ENCODE measurements at regions not wholly inside any gene's neighbourhood (a gene's known extent, or its start where the extent isn't known, plus 50 kb on each side); places are given as distances from the start of the nearest gene placed in this dataset.

GRCh38 chr4:71680706-71681105 is 103.2 kb downstream of the GC start:
- TF ChIP-seq HDGF (IDR thresholded peaks at IDR 0.05; ENCODE audit: borderline replicate concordance), result no peak
- TF ChIP-seq PKNOX1 (IDR thresholded peaks at IDR 0.05), result no peak
- no peak for TF ChIP-seq ZNF384 (IDR thresholded peaks at IDR 0.05)
- TF ChIP-seq FOXK2 (IDR thresholded peaks at IDR 0.05), result no peak
- no peak for TF ChIP-seq TARDBP (IDR thresholded peaks at IDR 0.05)
- TF ChIP-seq SUZ12 (IDR thresholded peaks at IDR 0.05), result no peak
- no peak for TF ChIP-seq LEF1 (IDR thresholded peaks at IDR 0.05; ENCODE audit: borderline replicate concordance)
- no peak for TF ChIP-seq ARNT (IDR thresholded peaks at IDR 0.05)
- TF ChIP-seq NFRKB (IDR thresholded peaks at IDR 0.05), result no peak
- TF ChIP-seq SP1 (IDR thresholded peaks at IDR 0.05), result no peak
- no peak for TF ChIP-seq L3MBTL2 (conservative IDR thresholded peaks at IDR 0.05)
- POLR2A ChIA-PET, result no interaction called here
- CTCF ChIA-PET, result no interaction called here
- DNase-seq (ENCODE audit: extremely low spot score), result no peak

- DNase-seq (ENCODE audit: extremely low spot score), result no peak
- POLR2A ChIA-PET, result no interaction called here
- TF ChIP-seq FOXM1 (IDR thresholded peaks at IDR 0.05; ENCODE audit: borderline replicate concordance) (no peak), LEF1 (IDR thresholded peaks at IDR 0.05; ENCODE audit: borderline replicate concordance) (no peak), HDGF (IDR thresholded peaks at IDR 0.05; ENCODE audit: borderline replicate concordance) (no peak), FOXA1 (IDR thresholded peaks at IDR 0.05) (no peak), NFRKB (IDR thresholded peaks at IDR 0.05) (no peak), SP1 (IDR thresholded peaks at IDR 0.05) (no peak), TARDBP (IDR thresholded peaks at IDR 0.05) (no peak), FOXK2 (IDR thresholded peaks at IDR 0.05) (no peak), ELF4 (IDR thresholded peaks at IDR 0.05) (no peak), PKNOX1 (IDR thresholded peaks at IDR 0.05) (no peak), BHLHE40 (IDR thresholded peaks at IDR 0.05; ENCODE audit: borderline replicate concordance) (no peak), CTBP1 (IDR thresholded peaks at IDR 0.05; ENCODE audit: borderline replicate concordance) (no peak), ARNT (IDR thresholded peaks at IDR 0.05) (no peak), L3MBTL2 (conservative IDR thresholded peaks at IDR 0.05) (no peak), SUZ12 (IDR thresholded peaks at IDR 0.05) (no peak), ZNF384 (IDR thresholded peaks at IDR 0.05) (no peak)
- CTCF ChIA-PET, result no interaction called here
These were observed 106.3 kb downstream of the GC start for GRCh38 chr4:71677568-71677967.

- POLR2A ChIA-PET, result no interaction called here
- CTCF ChIA-PET, result no interaction called here
- no peak for DNase-seq (ENCODE audit: extremely low spot score)
- no peak for TF ChIP-seq ZNF384 (IDR thresholded peaks at IDR 0.05)
- no peak for TF ChIP-seq CTBP1 (IDR thresholded peaks at IDR 0.05; ENCODE audit: borderline replicate concordance)
- no peak for TF ChIP-seq PKNOX1 (IDR thresholded peaks at IDR 0.05)
- TF ChIP-seq ELF4 (IDR thresholded peaks at IDR 0.05), result no peak
- no peak for TF ChIP-seq SP1 (IDR thresholded peaks at IDR 0.05)
- no peak for TF ChIP-seq SUZ12 (IDR thresholded peaks at IDR 0.05)
- TF ChIP-seq LEF1 (IDR thresholded peaks at IDR 0.05; ENCODE audit: borderline replicate concordance), result no peak
These were observed 114.6 kb downstream of the GC start for GRCh38 chr4:71669291-71669690.

GRCh38 chr4:71665358-71665757 is 118.5 kb downstream of the GC start:
- no peak for TF ChIP-seq FOXA1 (IDR thresholded peaks at IDR 0.05)
- TF ChIP-seq SUZ12 (IDR thresholded peaks at IDR 0.05), result no peak
- TF ChIP-seq ZNF384 (IDR thresholded peaks at IDR 0.05), result no peak
- DNase-seq (ENCODE audit: extremely low spot score), result no peak
- CTCF ChIA-PET, result no interaction called here
- POLR2A ChIA-PET, result no interaction called here

GRCh38 chr4:71664366-71664765 is 119.5 kb downstream of the GC start:
- CTCF ChIA-PET, result no interaction called here
- no peak for DNase-seq (ENCODE audit: extremely low spot score)
- POLR2A ChIA-PET, result no interaction called here
- TF ChIP-seq SP1 (IDR thresholded peaks at IDR 0.05) (no peak), FOXM1 (IDR thresholded peaks at IDR 0.05; ENCODE audit: borderline replicate concordance) (no peak), FOXK2 (IDR thresholded peaks at IDR 0.05) (no peak), PKNOX1 (IDR thresholded peaks at IDR 0.05) (no peak), CTBP1 (IDR thresholded peaks at IDR 0.05; ENCODE audit: borderline replicate concordance) (no peak), FOXA1 (IDR thresholded peaks at IDR 0.05) (no peak), ELF4 (IDR thresholded peaks at IDR 0.05) (no peak), HDGF (IDR thresholded peaks at IDR 0.05; ENCODE audit: borderline replicate concordance) (no peak), ZNF384 (IDR thresholded peaks at IDR 0.05) (no peak), ARNT (IDR thresholded peaks at IDR 0.05) (no peak), NFRKB (IDR thresholded peaks at IDR 0.05) (no peak)

- DNase-seq (ENCODE audit: extremely low spot score), result no peak
- ChIA-PET CTCF (no interaction called here), POLR2A (no interaction called here)
- no peak for TF ChIP-seq SP1 (IDR thresholded peaks at IDR 0.05)
- no peak for TF ChIP-seq BHLHE40 (IDR thresholded peaks at IDR 0.05; ENCODE audit: borderline replicate concordance)
- no peak for TF ChIP-seq HDGF (IDR thresholded peaks at IDR 0.05; ENCODE audit: borderline replicate concordance)
- no peak for TF ChIP-seq ARNT (IDR thresholded peaks at IDR 0.05)
- TF ChIP-seq L3MBTL2 (conservative IDR thresholded peaks at IDR 0.05), result no peak
- no peak for TF ChIP-seq PKNOX1 (IDR thresholded peaks at IDR 0.05)
- no peak for TF ChIP-seq FOXM1 (IDR thresholded peaks at IDR 0.05; ENCODE audit: borderline replicate concordance)
- TF ChIP-seq NFRKB (IDR thresholded peaks at IDR 0.05), result no peak
- TF ChIP-seq FOXA1 (IDR thresholded peaks at IDR 0.05), result no peak
- no peak for TF ChIP-seq FOXK2 (IDR thresholded peaks at IDR 0.05)
- TF ChIP-seq SUZ12 (IDR thresholded peaks at IDR 0.05), result no peak
- no peak for TF ChIP-seq LEF1 (IDR thresholded peaks at IDR 0.05; ENCODE audit: borderline replicate concordance)
- TF ChIP-seq ZNF384 (IDR thresholded peaks at IDR 0.05), result no peak
- no peak for TF ChIP-seq ELF4 (IDR thresholded peaks at IDR 0.05)
- TF ChIP-seq CTBP1 (IDR thresholded peaks at IDR 0.05; ENCODE audit: borderline replicate concordance), result no peak
- no peak for TF ChIP-seq TARDBP (IDR thresholded peaks at IDR 0.05)
These were observed 120.1 kb downstream of the GC start for GRCh38 chr4:71663780-71664179.

Data from HEK293T (cell line).